HG03565 (cell line): ENCODE measurements at regions not wholly inside any gene's neighbourhood (a gene's known extent, or its start where the extent isn't known, plus 50 kb on each side); places are given as distances from the start of the nearest gene placed in this dataset.
A peak's percentile ranks its signal among the peaks of the same experiment; 100 is the strongest.
"Not testable (repeated sequence)": the region's sequence is repeated elsewhere in the genome, so short reads cannot be mapped to it uniquely, and the experiment has no call there.

Experiments
- ATAC-seq: cut with Tn5 transposase; IDR thresholded peaks from one replicate; pipeline ENCODE4 v1.9.1; 2021; ENCODE audit warnings: mild to moderate bottlenecking, moderate library complexity; ENCODE audit not compliant: unreplicated experiment

DNA sequence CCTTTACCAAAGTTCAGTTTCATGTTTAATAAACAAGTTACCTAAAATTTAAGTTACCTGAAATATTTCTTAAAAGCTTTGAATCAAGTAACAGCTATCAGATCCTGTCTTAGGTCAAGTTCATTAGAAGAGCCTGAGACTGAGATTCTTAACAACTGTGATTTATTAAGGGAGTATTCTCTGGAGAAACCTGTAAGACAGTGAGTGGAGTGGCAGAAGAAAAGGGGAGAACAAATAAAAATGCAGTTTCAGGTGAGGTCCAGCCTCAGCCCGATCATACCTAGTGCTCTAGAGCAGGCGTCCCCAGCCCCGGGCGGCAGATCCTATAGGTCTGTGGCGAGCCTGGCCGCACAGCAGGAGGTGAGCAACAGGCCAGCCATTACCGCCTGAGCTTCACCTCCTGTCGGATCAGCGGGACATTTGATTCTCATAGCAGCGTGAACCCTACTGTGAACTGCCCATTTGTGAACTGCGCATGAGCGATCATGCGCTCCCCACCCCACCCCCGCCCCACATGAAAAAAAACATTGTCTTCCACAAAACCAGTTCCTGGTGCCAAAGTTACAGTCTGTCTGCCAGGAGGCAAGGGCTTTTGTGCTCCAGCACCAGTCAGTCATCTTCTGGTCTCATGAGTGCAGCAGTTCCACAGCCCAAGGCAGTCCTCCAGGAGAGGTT, 59.2 kb upstream of the ADGRB3 start:
- ATAC-seq = no peak

DNA sequence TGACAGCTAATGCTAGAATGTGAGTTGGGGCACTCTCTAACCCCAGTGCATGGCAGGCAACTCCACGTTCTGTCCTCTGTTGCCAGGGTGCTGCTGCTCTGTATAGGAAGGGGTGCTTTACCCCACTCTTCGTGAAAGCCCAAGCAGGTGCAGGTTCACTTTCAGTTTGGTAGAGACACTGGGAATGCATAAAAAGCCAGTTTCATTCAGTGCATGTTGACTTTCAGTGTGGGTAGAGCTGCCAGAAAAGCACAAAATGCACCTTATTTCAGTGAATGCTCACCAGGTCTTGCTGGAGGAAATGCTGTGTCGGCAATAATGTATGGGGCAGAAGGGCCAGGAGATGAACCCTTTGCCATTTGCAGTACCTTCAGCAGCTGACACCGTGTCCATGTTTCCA, 62.1 kb upstream of the ADGRB3 start:
- no peak for ATAC-seq

DNA sequence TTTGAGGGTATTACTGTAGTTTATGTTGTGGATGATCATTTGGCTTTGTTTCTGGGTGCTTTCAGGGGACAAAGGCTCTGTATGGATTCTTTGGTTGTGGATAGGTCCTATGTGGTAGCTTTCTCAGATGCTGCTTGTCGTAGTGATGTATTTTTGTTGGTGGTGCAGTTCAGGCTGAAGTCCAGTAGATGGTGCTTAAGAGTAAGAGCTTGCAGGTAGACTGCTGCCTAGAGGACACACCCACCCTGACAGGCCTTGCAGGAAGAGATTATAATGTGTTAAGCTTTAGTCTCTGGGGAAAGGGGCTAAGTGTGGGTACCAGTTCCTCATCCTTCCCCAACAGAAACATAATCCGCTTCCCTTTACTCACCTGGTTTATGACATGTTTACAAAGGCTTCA, 62.6 kb upstream of the ADGRB3 start:
- peak; percentile 93 for ATAC-seq

DNA sequence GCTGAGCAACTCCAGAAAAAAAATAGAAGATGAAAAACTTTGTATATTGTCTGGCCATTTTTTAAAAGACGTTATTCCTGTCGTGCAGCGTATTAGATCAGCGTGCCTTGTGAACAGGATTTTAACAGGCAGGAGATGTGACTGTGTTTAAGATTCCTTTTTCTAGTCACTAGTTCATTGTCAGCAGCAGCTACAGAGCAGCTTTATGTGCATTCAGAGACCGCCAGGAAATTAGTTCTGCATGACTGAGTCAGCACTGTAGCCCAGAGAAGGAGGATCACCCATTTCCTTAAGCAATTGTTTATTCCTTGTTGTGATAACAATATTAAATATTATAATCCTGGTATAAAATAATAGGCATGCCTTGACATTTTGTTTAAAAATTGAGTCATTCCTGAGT, 75.4 kb upstream of the ADGRB3 start:
- ATAC-seq = no peak

DNA sequence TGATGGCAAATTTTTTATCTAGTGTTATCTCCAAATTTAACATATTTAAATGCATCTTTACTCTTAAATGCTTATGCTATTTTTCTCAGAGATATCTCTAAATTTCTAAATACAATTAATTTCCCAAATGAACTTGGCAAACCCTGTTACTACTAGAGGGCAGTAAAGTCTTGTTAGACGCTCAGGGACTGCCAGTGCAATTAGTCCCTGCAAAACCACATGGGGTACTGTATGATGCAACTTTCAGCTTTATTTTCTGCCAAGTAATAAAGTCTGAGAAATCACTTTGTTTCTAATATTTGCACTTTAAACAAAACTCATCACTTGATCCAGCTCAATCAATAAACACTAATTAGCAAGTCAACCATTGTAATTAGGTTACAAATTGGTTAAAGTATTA, 76.0 kb upstream of the ADGRB3 start:
- no peak for ATAC-seq

DNA sequence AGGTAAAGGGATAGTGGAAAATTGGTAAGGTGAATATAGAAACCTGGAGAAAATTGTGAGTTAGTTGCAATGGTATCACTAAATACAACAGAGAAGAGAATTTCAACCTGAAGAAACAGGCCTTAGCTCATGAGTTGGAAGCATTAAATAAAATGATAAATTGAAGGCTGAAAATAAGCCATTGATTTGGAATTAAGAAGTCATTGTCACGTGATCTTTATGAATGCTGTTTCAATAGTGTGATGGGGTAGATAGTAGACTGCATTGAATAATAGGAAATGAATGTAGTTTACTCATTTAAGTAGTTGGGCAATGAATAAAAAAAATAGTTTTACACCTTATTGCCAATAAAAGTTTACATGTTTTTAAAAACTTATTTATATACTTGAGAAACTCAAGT, 88.5 kb upstream of the ADGRB3 start:
- ATAC-seq = no peak

DNA sequence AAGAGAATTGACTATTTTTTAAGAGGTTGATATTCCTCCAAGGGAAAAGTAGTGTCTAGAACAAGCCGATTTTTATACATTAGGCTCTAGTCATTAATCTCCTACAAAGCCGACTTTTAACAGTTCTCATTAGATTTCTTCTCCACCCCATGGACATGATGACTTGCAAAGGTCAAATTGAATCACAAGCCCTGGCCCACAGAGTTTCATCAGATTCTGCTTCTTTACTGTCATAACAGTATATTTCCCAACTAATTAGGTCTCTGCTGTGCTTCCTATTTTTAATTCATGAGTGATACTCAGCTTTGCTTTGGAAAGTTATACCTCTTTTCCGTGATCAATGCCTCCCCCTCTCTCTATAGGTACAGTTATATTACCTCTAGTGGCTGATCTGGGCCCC, 90.6 kb upstream of the ADGRB3 start:
- no peak for ATAC-seq

DNA sequence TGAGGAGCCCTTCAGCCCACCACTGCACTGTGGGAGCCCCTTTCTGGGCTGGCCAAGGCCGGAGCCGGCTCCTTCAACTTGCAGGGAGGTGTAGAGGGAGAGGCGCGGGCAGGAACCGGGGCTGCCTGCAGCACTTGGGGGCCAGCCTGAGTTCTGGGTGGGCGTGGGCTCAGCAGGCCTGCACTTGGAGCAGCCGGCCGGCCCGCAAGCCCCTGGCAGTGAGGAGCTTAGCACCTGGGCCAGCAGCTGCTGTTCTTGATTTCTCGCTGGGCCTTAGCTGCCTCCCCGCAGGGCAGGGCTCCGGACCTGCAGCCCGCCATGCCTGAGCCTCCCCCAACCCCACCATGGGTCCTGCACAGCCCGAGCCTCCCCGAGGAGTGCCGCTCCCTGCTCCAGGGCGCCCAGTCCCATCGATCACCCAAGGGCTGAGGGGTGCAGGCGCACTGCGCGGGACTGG, 101.7 kb upstream of the ADGRB3 start:
- ATAC-seq = no peak

DNA sequence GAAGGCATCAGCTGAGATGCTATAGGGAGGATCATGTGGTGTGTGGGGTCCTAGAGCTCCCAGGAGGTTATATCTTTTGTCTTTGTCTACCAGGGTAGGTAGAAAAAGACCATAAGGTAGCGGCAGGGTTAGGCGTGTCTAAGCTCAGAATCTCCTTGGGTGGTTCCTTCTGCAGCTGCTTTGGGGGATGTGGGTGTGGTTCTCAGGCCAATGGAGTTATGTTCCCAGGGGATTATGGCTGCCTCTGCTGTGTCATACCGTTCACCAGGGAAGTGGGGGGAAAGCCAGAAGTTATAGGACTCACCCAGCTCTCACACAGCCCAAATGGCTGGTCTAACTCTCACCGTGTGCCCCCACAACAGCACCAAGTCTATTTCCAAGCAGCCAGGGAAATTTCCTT, 107.4 kb upstream of the ADGRB3 start:
- ATAC-seq = no peak

DNA sequence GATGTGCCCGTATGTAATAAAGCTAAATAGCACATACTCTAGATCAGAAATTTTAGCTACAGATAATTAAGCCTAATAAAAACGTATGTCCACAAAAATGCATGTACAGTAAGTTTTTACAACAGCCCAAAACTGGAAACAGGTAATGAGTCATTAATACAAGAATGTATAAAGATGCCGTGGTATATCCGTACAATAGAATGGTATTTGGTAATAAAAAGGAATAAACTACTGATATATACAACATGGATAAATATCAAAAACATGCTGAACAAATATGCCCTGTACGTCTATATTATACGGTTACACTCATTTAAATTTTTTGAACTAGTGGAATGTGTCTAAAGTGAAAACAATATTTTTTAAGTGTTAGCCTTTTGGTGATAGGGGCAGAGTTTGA, 128.2 kb upstream of the ADGRB3 start:
- no peak for ATAC-seq

DNA sequence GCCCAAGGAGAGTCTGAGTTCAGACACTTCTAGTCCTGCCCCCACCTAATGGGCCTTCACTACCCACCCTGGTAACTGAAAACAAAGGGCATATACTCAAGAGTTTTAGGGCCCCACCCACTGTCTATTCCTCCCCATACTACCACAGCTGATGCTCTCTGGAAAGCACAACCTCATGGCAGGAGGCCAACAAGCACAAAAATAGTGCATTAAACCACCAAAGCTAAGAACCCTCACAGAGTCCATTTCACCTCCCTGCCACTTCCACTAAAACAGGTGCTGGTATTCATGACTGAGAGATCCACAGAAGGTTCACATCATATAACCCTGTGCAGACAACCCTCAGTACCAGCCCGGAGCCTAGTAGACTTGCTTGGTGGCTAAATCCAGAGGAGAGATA, 132.1 kb upstream of the ADGRB3 start:
- no peak for ATAC-seq

DNA sequence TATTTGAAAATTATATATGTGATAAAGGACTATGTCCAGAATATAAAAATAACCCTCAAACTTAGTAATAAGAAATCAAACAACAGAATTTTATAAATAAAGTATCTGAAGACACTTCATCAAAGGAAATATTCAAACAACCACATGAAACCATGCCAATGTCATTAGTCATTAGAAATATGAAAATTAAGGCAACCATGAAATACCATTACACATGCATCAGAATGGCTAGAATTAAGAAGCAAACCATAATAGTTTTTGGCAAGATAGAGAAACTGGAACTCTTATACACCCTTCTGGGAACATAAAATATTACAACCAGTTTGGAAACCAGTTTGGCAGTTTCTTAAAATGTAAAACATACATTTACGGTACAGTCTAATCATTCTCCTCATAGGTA, 137.2 kb upstream of the ADGRB3 start:
- ATAC-seq = no peak

DNA sequence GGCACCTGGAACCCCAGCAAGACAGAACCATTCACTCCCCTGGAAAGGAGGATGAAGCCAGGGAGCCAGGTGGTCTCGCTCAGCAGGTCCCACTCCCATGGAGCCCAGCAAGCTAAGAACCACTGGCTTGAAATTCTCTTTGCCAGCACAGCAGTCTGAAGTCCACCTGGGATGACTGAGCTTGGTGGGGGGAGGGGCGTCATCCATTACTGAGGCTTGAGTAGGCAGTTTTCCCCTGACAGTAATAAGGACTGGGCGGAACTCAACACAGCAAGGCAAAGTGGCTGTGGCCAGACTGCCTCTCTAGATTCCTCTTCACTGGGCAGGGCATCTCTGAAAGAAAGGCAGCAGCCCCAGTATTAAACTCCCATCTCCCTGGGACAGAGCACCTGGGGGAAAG, 140.2 kb upstream of the ADGRB3 start:
- not testable (repeated sequence) for ATAC-seq

DNA sequence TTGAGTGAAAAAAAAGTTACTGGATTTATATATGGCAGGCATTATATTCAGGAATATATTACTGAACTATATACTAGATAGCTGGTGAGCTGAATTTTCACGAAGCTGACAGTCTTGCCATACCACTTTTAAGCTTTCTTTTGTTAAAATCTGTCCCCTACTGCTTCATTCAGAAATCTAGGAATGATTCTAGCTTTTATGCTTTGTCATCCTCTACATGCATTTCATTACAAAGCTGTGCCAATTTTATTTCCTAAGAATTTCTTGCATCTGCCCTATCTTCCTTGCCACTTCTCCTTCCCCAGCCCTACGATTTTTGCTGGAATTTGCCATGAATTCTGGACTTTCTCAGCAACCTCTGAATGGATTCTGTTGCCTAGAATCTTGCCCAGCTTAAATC, 158.5 kb upstream of the ADGRB3 start:
- ATAC-seq = no peak

DNA sequence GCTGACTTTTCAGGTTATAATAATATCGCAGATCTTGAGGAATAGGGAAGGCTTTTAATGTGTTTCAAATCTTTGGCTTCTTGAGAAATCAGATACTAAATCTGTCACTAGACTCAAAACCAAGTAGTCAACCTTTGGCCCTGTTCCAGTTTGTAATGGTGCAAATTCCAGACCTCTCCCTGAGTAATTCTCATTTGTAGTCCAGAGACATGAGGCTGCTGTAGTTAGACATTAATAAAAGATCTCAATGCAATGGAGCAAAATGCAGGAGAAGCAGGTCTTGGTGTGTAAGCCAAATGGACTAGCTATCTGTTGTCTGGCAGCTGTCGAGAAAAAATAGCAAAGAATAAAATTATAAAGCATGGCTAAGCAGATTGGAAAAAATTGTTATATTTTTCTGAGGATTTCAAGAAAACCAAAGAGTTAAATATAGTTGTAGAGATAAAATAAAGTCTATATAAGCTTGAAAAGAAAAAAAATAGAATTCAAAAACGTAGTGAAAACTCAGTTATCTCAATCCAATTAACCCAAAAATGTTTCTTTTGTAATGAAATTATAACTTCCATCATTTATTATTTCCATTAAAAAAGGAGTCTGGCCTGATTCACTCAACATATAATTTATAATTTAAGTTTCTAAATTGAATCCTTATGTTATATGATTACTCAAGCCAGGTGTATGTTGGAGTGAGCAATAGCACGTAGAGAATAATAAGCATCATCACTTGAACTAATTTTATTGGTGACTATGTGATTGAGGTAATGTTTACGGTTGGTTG, 161.5 kb upstream of the ADGRB3 start:
- ATAC-seq = no peak

DNA sequence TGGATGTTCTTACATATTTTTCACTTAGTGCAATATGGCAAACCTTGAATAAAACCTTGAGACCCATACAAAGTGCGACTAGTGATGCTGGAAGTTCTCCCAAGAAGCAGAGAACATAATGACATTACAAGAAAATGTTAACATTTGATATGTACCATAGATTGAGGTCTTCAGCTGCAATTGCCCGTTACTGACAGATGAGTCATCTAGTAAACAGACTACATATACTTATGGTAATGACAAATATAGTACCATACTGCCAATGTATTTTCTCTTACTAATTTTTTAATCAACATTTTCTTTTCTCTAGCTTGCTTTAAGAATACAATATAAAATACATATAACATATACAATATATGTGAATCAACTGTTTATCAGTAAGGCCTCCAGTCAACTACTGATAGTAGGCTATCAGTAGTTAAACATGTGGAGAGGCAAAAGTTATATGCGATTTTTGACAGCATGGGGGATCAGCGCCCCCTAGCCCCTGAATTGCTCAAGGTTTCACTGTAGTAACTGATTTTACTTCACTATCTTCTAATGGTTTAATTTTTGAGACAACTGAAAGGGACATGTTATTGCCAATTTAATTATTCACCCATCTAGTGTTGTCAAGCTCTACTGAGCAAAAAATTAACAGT, 166.7 kb upstream of the ADGRB3 start:
- ATAC-seq = no peak

DNA sequence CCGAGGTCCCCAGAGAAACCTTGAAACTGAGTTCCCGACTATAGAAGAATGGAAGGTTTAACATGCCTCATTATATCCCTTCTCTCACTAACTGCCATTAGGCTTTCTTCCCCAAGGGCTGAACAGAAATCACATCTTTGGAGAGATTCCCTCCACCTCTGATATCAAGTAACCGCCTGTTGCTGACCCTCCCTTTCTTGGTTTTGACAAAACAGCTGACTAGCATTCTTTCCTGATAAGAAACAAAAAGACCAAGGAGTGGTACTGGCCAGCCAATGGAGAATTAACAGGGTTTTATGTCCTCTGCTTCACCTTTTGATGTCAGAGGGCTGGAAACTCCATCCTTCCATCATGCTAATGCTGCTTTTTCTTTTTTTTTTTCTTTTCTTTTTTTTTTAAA, 176.6 kb upstream of the ADGRB3 start:
- no peak for ATAC-seq

DNA sequence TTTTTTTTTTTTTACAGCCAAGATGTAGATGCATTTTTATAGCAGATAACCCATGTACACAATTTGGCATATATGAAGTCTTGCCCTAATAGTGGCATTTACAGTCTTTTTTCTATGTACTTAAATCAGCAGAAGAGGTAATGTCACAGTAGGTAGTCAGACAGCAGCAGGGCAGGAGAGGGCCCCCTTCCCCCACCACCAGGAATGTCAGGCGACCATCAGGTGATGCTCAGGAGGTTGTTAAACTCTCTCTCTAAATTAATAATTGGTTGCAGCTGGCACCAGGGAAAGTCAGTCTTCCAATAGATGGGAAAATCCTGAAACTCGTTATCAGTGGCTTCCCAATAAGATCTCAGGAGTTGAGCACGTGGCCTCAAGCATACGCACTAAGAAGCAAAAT, 188.0 kb upstream of the ADGRB3 start:
- no peak for ATAC-seq

DNA sequence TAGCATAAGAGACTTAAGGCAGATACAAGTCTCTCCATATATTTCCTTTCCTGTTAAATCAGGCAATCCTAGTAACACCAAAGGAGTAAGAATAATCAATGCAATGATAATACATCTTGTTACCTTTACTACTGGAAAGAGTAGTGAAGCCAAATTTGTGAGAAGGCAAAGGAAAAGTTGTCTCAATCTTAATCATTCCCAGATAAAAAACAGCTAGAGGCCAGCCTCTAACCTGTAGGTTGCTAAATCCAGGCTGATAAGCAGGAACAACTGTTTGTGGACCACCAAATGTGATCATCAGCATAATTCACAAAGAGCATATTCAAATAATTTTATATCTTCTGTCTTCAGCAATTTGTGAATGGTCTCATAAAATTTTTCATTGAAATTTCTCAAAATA, 189.2 kb upstream of the ADGRB3 start:
- no peak for ATAC-seq

DNA sequence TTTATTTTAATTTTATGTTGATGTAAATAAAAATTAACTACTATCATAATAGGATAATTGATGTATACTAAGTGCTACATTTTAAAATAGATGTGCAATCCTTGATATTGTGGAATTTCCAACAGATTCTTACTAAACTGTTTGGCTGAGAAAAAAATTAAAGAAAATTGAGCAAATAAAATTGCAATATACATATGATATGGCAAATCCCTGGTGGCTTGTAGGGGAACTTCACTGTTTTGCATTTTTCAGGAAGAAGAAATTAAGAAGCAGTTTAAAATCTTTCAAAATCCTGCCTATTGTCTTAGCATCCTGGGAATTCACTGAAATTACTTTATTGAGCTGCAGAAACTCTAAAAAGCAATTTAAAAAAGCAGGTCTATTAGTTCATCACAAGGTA, 191.4 kb upstream of the ADGRB3 start:
- ATAC-seq = no peak

DNA sequence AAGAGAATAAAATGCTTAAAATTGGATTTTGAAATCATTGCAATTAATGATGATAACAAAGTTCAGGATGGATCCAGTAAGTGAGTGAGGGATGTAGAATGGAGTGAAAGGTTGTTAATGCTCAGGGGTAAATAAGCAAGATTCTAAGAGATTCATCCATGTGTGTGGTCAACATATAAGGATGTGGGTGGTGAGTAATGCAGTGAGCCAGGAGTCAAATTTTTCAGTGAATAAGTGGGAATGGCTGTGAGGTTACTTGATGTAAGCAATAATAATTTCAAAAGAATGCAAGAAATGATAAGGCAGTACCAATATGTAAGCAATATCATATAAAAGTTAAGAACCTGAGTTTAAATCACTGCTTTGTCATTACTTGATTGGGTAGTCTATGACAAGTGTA, 207.5 kb upstream of the ADGRB3 start:
- ATAC-seq = no peak

DNA sequence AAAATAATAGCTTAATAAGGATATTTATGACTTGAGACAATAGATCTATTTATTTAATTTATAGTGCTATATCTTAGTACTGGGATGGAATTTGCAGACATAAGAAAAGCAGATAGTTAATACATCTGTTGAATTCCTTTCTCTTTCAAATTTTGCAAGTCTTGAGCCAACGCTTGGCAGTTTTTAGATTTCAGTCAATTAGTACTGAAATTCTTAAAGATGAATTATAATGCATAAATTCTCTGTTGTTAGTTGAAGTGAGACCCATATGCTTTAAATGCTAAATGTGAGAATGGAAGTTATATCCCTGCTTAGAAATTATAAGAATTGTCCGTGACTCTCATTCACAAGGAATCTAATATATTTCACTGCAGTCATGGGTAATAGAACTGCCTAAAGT, 225.1 kb upstream of the ADGRB3 start:
- no peak for ATAC-seq
